OCI-LY7 (cell line): ENCODE measurements at regions not wholly inside any gene's neighbourhood (a gene's known extent, or its start where the extent isn't known, plus 50 kb on each side); places are given as distances from the start of the nearest gene placed in this dataset.
"Not testable (repeated sequence)": the region's sequence is repeated elsewhere in the genome, so short reads cannot be mapped to it uniquely, and the experiment has no call there.

ENCODE experiments used
- BruUV-seq: library from RNA; stranded (reverse); fragments of 400-500 nt; replicated peaks from 2 replicates; lab custom pipeline; 2021; lab: Mats Ljungman, UMichigan
- CTCF ChIA-PET: fragments of 300-600 bp; sonication (Branson Sonifier 250); formaldehyde crosslinking; loops from one replicate; lab custom pipeline; 2022; ENCODE audit warnings: antibody characterized with exemption; ENCODE audit not compliant: unreplicated experiment; lab: Charles Lee
- POLR2A ChIA-PET: fragments of 300-600 bp; sonication (Branson Sonifier 250); formaldehyde crosslinking; loops from one replicate; lab custom pipeline; 2022; ENCODE audit warnings: antibody characterized with exemption; lab: Charles Lee
- DNase-seq: peaks from one replicate; pipeline ENCODE4 v3.0.0-alpha.2; 2015; ENCODE audit warnings: low spot score
- H2AFZ ChIP-seq: fragments of 200-600 bp; sonication (generic), shearing (Covaris generic); 2 replicates; pipeline ENCODE4 v1.6.1; 2014; ENCODE audit warnings: mild to moderate bottlenecking, antibody characterized with exemption, low read length, moderate library complexity
- H3K27ac ChIP-seq: fragments of 200-600 bp; sonication (generic); 2 replicates; pipeline ENCODE4 v1.5.1; 2014; ENCODE audit warnings: mixed run types, low read depth, mild to moderate bottlenecking, moderate library complexity, low read length, inconsistent platforms; ENCODE audit not compliant: poor library complexity, severe bottlenecking
- H3K36me3 ChIP-seq: fragments of 200-600 bp; sonication (generic); 2 replicates; pipeline ENCODE4 v1.6.1; 2014; ENCODE audit warnings: mild to moderate bottlenecking, antibody characterized with exemption, low read length, moderate library complexity, mixed read lengths; ENCODE audit not compliant: insufficient read depth
- H3K4me1 ChIP-seq: fragments of 200-600 bp; sonication (generic); 2 replicates; pipeline ENCODE4 v1.5.1; 2014; ENCODE audit warnings: mild to moderate bottlenecking, low read length; ENCODE audit not compliant: insufficient read depth, poor library complexity, severe bottlenecking
- H3K4me2 ChIP-seq: fragments of 200-600 bp; sonication (generic); 2 replicates; pipeline ENCODE4 v1.6.1; 2014; ENCODE audit warnings: mild to moderate bottlenecking, low read length
- H3K4me3 ChIP-seq: fragments of 200-600 bp; sonication (generic); 2 replicates; pipeline ENCODE4 v1.5.1; 2014; ENCODE audit warnings: mild to moderate bottlenecking, low read depth, low read length; ENCODE audit not compliant: poor library complexity, severe bottlenecking
- H3K79me2 ChIP-seq: fragments of 200-600 bp; sonication (generic); 2 replicates; pipeline ENCODE4 v1.6.1; 2016; ENCODE audit warnings: low read depth, mild to moderate bottlenecking, low read length, moderate library complexity, mixed read lengths; ENCODE audit not compliant: insufficient read depth
- H3K9me2 ChIP-seq: fragments of 200-600 bp; sonication (generic); 2 replicates; pipeline ENCODE4 v1.6.1; 2016; ENCODE audit warnings: mild to moderate bottlenecking, low read length, mixed read lengths; ENCODE audit not compliant: insufficient read depth
- H3K9me3 ChIP-seq: fragments of 200-600 bp; sonication (generic); 2 replicates; pipeline ENCODE4 v1.6.1; 2014; ENCODE audit warnings: mild to moderate bottlenecking, mixed run types, low read length, mixed read lengths
- H4K20me1 ChIP-seq: fragments of 200-600 bp; sonication (generic); 2 replicates; pipeline ENCODE4 v1.6.1; 2014; ENCODE audit warnings: mild to moderate bottlenecking, antibody characterized with exemption, low read length, moderate library complexity, mixed read lengths; ENCODE audit not compliant: insufficient read depth
- EZH2phosphoT487 ChIP-seq: fragments of 200-600 bp; sonication (generic); IDR thresholded peaks from 2 replicates; pipeline ENCODE4 v1.6.1; 2018; ENCODE audit warnings: low read depth, borderline replicate concordance, mild to moderate bottlenecking, mixed run types, antibody characterized with exemption, low read length, moderate library complexity, mixed read lengths
- intact Hi-C: fragments of 100-400 bp; cut with micrococcal nuclease; formaldehyde crosslinking; loops from one replicate; pipeline ENCODE4 v1.10.0; 2022; ENCODE audit not compliant: unreplicated experiment
- TF ChIP-seq, protein P1 (sequence below): fragments of 200-600 bp; sonication (generic); conservative IDR thresholded peaks from 2 replicates; pipeline ENCODE4 v1.5.1; 2014; ENCODE audit warnings: mild to moderate bottlenecking, antibody characterized with exemption, low read length, moderate library complexity, mixed read lengths

DNA sequence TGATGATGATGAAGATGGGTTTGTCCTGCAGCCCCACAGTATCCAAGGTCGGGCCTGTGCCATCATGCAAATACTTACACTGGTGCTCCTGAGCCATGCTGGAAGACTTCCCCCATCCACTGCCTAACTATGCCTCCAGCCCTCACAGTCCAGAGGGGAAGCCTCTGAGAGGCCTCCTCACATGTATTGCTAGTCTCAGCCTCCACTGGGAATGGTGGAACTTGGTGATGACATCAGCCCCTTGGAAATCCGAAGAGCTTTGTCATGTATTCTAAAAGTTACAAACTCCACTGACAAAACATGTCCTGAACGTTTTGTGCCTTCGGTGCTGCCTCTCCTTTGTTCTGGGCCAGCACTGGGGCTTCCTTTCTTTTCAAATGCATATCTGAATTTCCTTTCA lies 61.1 kb upstream of the DMRTB1 start:
- Histone ChIP-seq H3K9me3 (no peaks in the 10 kb centered on the region), H3K9me2 (no peaks in the 10 kb centered on the region), H3K36me3 (no peaks in the 10 kb centered on the region), H3K4me2 (no peak overlapping the region), H3K4me1 (no peaks in the 10 kb centered on the region), H4K20me1 (no peaks in the 10 kb centered on the region), H3K4me3 (no peak overlapping the region), H3K27ac (no peak overlapping the region), H2AFZ (no peak overlapping the region), H3K79me2 (no peaks in the 10 kb centered on the region)
- TF ChIP-seq EZH2phosphoT487: no peak
- TF ChIP-seq, protein P1, sequence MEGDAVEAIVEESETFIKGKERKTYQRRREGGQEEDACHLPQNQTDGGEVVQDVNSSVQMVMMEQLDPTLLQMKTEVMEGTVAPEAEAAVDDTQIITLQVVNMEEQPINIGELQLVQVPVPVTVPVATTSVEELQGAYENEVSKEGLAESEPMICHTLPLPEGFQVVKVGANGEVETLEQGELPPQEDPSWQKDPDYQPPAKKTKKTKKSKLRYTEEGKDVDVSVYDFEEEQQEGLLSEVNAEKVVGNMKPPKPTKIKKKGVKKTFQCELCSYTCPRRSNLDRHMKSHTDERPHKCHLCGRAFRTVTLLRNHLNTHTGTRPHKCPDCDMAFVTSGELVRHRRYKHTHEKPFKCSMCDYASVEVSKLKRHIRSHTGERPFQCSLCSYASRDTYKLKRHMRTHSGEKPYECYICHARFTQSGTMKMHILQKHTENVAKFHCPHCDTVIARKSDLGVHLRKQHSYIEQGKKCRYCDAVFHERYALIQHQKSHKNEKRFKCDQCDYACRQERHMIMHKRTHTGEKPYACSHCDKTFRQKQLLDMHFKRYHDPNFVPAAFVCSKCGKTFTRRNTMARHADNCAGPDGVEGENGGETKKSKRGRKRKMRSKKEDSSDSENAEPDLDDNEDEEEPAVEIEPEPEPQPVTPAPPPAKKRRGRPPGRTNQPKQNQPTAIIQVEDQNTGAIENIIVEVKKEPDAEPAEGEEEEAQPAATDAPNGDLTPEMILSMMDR: no peak
- DNase-seq: no peak
- CTCF ChIA-PET: no interaction called here
- intact Hi-C loops: no loop called here
- POLR2A ChIA-PET: no interaction called here
- no TSS peak for BruUV-seq

DNA sequence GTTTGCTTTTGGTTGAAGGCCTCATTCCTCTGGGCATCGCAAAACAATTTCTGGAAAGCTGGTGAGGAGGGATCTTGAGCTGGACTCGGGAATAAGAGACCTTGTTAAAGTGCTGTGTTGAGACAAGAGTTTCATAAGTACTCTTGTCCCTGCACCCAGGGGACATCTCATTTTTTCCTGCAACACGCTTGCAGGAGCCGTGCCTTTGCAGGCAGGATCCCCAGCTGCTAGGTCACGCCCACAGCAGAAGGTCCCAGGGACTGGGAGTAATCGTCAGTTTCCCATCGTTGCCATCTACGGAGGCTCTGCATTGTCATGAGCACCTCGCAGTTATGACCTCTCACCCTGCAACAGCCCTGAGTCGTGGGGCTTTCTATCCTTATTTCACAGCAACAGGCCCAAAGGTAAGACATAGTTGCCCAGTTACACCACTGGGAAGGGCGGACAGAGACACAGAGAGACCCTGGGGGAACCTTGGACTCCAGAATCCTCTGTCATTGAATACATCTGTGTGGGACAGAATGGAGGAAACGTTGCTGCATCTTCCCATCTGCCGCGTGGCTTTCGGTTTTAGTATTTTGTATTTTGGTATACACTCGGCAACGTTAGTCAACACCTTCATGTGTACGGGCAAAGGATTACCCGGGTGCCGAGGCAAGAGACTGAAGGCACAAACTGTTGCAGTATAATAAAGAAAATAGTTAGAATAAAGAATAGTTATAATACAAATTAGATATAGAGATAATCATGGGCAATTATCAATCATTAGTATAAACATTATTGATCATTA lies 60.4 kb upstream of the DMRTB1 start:
- CTCF ChIA-PET: no interaction called here

DNA sequence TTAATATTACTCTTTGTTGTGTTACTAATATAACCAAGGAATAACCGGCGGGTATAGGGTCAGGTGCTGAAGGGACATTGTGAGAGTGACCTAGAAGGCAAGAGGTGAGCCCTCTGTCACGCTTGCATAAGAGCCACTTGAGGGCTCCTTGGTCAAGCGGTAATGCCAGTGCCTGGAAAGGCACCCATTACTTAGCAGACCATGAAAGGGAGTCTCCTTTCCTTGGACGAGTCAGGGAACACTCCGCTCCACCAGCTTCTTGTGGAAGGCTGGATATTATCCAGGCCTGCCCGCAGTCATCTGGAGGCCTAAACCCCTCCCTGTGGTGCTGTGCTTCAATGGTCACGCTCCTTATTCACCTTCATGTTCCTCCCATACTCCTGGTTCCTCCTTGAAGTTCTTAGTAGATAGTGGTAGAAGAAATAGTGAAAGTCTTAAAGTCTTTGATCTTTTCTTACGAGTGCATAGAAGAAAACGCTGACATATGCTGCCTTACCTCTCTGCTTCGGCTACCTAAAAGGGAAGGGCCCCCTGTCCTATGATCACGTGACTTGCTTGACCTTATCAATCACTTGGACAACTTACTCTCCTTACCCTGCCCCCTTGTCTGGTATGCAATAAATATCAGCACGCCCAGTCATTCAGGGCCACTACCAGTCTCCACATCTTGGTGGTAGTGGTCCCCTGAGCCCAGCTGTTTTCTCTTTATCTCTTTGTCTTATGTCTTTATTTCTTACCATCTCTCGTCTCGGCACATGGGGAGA lies 59.6 kb upstream of the DMRTB1 start:
- H3K79me2 ChIP-seq, H3K4me2 ChIP-seq, CTCF ChIA-PET, DNase-seq, H3K9me2 ChIP-seq, H3K4me1 ChIP-seq, H3K27ac ChIP-seq, intact Hi-C loops, POLR2A ChIA-PET, BruUV-seq, H3K4me3 ChIP-seq, H3K9me3 ChIP-seq, H4K20me1 ChIP-seq, H2AFZ ChIP-seq, H3K36me3 ChIP-seq: not testable (repeated sequence)

More for the DNA sequence above, 60.4 kb upstream of the DMRTB1 start:
- Histone ChIP-seq H3K79me2 (no peaks in the 10 kb centered on the region), H3K4me2 (no peak overlapping the region), H3K9me2 (no peaks in the 10 kb centered on the region), H3K9me3 (no peaks in the 10 kb centered on the region), H3K27ac (no peak overlapping the region), H3K36me3 (no peaks in the 10 kb centered on the region), H3K4me1 (no peaks in the 10 kb centered on the region), H2AFZ (no peak overlapping the region), H3K4me3 (no peak overlapping the region), H4K20me1 (no peaks in the 10 kb centered on the region)
- intact Hi-C loops: no loop called here
- TF ChIP-seq, protein P1: no peak
- TF ChIP-seq EZH2phosphoT487: no peak
- BruUV-seq: no TSS peak
- POLR2A ChIA-PET: no interaction called here
- DNase-seq: no peak
